ENCODE measurements at regions not wholly inside any gene's neighbourhood (a gene's known extent, or its start where the extent isn't known, plus 50 kb on each side); places are given as distances from the start of the nearest gene placed in this dataset.

GRCh38 chr7:73971704-73972341 lies 56.1 kb upstream of the ELN start:
- Histone ChIP-seq H3K27ac (no peak overlapping the region), H3K4me2 (no peak overlapping the region), H3K36me3 (no peaks in the 10 kb centered on the region), H3F3A (ENCODE audit: low read depth) (no peaks in the 10 kb centered on the region), H3K4me1 (no peaks in the 10 kb centered on the region), H3K27me3 (no peaks in the 10 kb centered on the region), H4K20me1 (ENCODE audit: low read depth) (no peaks in the 10 kb centered on the region), H3K4me3 (no peak overlapping the region), H2AFZ (replicated peaks) (no peak overlapping the region), H3K9me3 (ENCODE audit: low read depth) (no peaks in the 10 kb centered on the region), H3K79me2 (ENCODE audit: low read depth) (no peaks in the 10 kb centered on the region), H3K9ac (no peak overlapping the region)
- H3K4me3 Mint-ChIP-seq: no peak overlapping the region
- peaks cover 13% of the 10 kb centered on the region for H3K4me1 Mint-ChIP-seq
- DNase-seq (ENCODE audit: low spot score): no peak
- H3K36me3 Mint-ChIP-seq: no peaks in the 10 kb centered on the region
- peaks cover 7% of the 10 kb centered on the region for H3K9me3 Mint-ChIP-seq
- H3K27ac Mint-ChIP-seq: no peak overlapping the region
- H3K27me3 Mint-ChIP-seq (ENCODE audit: insufficient read depth, low read depth): peaks cover 8% of the 10 kb centered on the region
- TF ChIP-seq EZH2 (IDR thresholded peaks at IDR 0.05): no peak
- peak; percentile 24 for TF ChIP-seq CTCF (IDR thresholded peaks at IDR 0.05)
- TF ChIP-seq EZH2phosphoT487 (IDR thresholded peaks at IDR 0.05): no peak

DNA sequence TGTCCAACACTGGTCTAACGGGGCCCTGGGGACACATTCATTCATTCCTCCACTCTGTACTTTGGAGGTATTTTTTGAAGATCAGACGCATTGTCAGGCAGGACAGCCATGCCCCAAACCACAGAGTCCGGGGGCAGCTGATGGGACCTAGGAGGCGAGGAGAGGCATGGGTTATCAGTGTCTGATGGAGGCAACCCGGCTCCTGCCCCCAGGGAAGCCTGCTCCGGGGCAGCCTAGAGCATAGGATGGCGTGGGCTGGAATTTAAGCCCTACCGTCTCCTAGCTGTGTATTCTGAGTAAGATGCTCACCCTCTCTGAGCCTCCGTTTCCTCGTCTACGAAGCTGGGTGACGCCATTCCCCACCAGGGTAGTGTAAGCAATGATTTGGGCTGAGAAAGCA lies 55.4 kb upstream of the ELN start:
- Histone ChIP-seq H3K79me2 (ENCODE audit: low read depth) (no peaks in the 10 kb centered on the region), H3K4me1 (no peaks in the 10 kb centered on the region), H3K36me3 (no peaks in the 10 kb centered on the region), H3F3A (ENCODE audit: low read depth) (no peaks in the 10 kb centered on the region), H3K9ac (no peak overlapping the region), H3K4me2 (no peak overlapping the region), H4K20me1 (ENCODE audit: low read depth) (no peaks in the 10 kb centered on the region), H3K9me3 (ENCODE audit: low read depth) (no peaks in the 10 kb centered on the region), H3K27ac (no peak overlapping the region), H3K27me3 (no peaks in the 10 kb centered on the region), H2AFZ (replicated peaks) (no peak overlapping the region), H3K4me3 (no peak overlapping the region)
- Mint-ChIP-seq H3K27ac (no peak overlapping the region), H3K4me1 (peaks cover 15% of the 10 kb centered on the region), H3K36me3 (no peaks in the 10 kb centered on the region), H3K4me3 (no peak overlapping the region), H3K9me3 (peaks cover 2% of the 10 kb centered on the region), H3K27me3 (ENCODE audit: insufficient read depth, low read depth) (peaks cover 6% of the 10 kb centered on the region)
- no peak for TF ChIP-seq CTCF (IDR thresholded peaks at IDR 0.05)
- no peak for TF ChIP-seq EZH2phosphoT487 (IDR thresholded peaks at IDR 0.05)
- TF ChIP-seq EZH2 (IDR thresholded peaks at IDR 0.05): no peak
- no peak for DNase-seq (ENCODE audit: low spot score)

DNA sequence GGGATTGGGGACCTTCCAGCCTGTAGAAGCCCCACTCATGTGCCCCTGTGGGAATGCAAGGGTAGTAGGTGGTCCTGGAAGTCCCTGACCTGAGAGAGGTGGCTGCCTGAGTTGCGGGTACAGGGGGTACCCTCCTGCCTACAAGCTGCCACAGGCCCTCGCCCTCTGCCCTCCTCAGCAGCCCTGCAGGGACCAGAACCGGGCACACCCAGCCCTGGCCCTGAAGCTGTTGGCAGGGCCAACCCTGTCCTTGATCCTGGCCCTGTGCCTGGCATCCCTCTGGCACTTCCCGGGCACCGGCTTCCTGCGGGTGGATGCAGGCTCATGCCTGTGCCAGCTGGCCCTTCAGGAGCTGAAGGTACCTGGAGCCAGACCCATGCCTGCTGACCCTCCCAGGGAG lies 54.9 kb upstream of the ELN start:
- no peaks in the 10 kb centered on the region for H3F3A ChIP-seq (ENCODE audit: low read depth)
- no peak for TF ChIP-seq CTCF (IDR thresholded peaks at IDR 0.05)
- TF ChIP-seq EZH2 (IDR thresholded peaks at IDR 0.05): no peak
- TF ChIP-seq EZH2phosphoT487 (IDR thresholded peaks at IDR 0.05): no peak
- H3K4me1 ChIP-seq: no peaks in the 10 kb centered on the region
- no peak overlapping the region for H3K4me2 ChIP-seq
- Mint-ChIP-seq H3K9me3 (no peaks in the 10 kb centered on the region), H3K36me3 (no peaks in the 10 kb centered on the region), H3K27ac (no peak overlapping the region), H3K4me1 (peaks cover 18% of the 10 kb centered on the region), H3K27me3 (ENCODE audit: insufficient read depth, low read depth) (peaks cover 7% of the 10 kb centered on the region), H3K4me3 (no peak overlapping the region)
- H3K79me2 ChIP-seq (ENCODE audit: low read depth): no peaks in the 10 kb centered on the region
- H3K27ac ChIP-seq: no peak overlapping the region
- H3K36me3 ChIP-seq: no peaks in the 10 kb centered on the region
- DNase-seq (ENCODE audit: low spot score): no peak
- no peaks in the 10 kb centered on the region for H3K9me3 ChIP-seq (ENCODE audit: low read depth)
- no peak overlapping the region for H2AFZ ChIP-seq (replicated peaks)
- H4K20me1 ChIP-seq (ENCODE audit: low read depth): no peaks in the 10 kb centered on the region
- no peaks in the 10 kb centered on the region for H3K27me3 ChIP-seq
- H3K4me3 ChIP-seq: no peak overlapping the region
- H3K9ac ChIP-seq: no peak overlapping the region
